Myocyte (in vitro differentiated cells): ENCODE measurements at regions not wholly inside any gene's neighbourhood (a gene's known extent, or its start where the extent isn't known, plus 50 kb on each side); places are given as distances from the start of the nearest gene placed in this dataset.
"Not testable (repeated sequence)": the region's sequence is repeated elsewhere in the genome, so short reads cannot be mapped to it uniquely, and the experiment has no call there.

ENCODE experiments used
- DNase-seq: peaks from one replicate; pipeline ENCODE4 v3.0.0-alpha.2; 2012; ENCODE audit warnings: low read depth

DNA sequence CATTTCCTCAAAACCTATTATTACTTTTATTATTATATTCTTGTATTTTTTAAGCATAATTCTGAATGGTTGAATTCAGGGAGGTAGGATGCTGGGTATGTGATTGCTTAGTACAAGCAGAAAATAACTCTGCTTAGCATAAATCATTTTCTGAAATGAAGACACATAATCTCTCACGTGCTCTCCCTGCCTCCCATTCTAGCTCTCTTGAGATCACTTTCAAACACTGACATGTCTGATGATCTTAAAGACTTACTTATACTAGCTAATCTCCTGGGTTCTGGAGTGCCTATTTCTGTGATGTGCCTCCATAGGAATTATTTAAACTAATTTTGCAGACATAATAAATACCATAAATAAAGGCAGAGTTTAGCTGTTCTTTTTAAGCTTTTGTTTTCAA is 1136.0 kb downstream of the SUCLG1 start:
- DNase-seq = peak; percentile 3

GRCh38 chr2:83320053-83320452 is 1139.0 kb downstream of the SUCLG1 start:
- DNase-seq = no peak

- DNase-seq = no peak
These were observed 1153.2 kb downstream of the SUCLG1 start for GRCh38 chr2:83305758-83306378.

GRCh38 chr2:83291083-83291482 is 1168.0 kb downstream of the SUCLG1 start:
- DNase-seq = no peak

GRCh38 chr2:83282841-83283240 is 1176.2 kb downstream of the SUCLG1 start:
- no peak for DNase-seq

- no peak for DNase-seq
These were observed 1176.9 kb downstream of the SUCLG1 start for GRCh38 chr2:83282043-83282795.

- DNase-seq = no peak
These were observed 1178.7 kb downstream of the SUCLG1 start for GRCh38 chr2:83280391-83280790.

DNA sequence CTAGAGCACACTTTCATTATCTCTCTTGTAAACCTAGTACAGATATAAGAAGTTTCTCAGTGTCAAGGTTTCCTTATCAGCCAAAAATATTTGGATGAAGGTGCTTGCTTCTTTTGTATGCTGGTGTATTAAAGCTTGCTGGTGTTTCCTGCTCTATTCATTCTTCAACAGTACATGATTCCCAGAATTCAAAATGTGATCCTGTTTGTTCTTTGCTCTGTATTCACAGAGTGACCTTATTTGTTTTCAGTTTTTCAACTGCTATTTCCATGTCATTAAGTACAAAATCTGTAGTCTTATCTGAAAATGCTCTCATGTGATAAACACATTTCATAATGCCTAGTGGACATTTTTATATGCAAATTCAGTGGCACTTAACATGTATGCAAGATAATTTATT is 1185.8 kb downstream of the SUCLG1 start:
- DNase-seq = no peak

- DNase-seq = no peak
These were observed 1197.4 kb downstream of the SUCLG1 start for GRCh38 chr2:83261591-83262136.

GRCh38 chr2:83253848-83254247 is 1205.2 kb downstream of the SUCLG1 start:
- no peak for DNase-seq

DNA sequence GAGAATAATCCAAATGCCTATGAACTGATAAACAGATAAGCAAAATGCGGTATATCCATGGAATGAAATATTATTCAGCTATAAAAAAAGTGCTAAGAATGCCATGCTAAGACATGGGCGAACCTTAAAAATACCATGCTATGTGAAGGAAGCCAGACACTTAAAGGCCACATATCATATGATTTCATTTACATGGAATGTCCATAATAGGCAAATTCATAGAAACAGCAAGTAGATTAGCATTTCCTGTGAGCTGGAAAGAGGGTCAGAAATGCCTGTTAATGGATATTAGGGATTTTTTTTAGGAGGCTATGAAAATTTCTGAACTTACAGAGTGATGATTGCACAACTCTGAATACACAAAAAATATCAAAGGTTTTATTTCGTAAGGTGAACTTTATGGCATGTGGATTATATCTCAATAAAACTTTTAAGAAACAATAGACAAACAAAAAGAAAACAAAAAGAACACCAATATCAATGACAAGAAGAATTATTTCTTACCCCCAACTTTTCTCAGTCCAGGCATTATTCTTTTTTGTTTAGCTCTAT is 1207.7 kb downstream of the SUCLG1 start:
- DNase-seq = no peak

- not testable (repeated sequence) for DNase-seq
These were observed 1213.1 kb downstream of the SUCLG1 start for GRCh38 chr2:83245806-83246537.

GRCh38 chr2:83240611-83241010 is 1218.5 kb downstream of the SUCLG1 start:
- no peak for DNase-seq

DNA sequence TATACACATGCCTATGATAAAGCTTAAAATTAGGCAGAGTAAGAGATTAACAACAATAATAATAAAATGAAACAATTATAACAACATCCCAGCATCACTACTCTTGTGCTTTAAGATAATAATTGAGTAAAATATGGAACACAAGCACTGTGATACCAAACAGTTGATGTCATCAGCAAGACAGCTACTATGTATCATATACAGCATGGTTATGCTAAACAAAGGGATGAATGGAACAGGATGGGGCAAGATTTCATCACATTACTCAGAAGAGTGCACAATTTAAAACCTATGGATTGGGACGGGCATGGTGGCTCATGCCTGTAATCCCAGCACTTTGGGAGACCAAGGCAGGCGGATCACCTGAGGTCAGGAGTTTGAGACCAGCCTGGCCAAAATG is 1221.0 kb downstream of the SUCLG1 start:
- DNase-seq = no peak

DNA sequence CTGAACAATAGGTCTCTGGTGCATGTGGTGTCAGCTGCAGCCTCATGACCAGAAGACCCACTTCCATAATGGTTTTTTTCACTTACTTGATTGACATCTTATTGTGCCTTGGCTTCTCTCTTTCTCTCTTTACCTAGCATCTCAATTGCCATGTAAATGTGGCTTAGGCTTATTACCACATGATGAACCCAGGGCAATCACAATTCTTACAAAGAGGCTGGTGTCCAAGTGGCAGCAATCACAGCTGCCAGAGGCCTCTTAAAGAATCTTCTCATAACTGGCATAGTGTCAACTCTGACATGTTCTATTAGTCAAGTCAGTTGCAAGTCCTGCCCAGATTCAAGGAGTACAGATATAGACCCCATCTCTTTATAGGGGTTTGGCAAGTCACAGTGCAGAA is 1224.8 kb downstream of the SUCLG1 start:
- peak; percentile 85 for DNase-seq

GRCh38 chr2:83233781-83234180 is 1225.3 kb downstream of the SUCLG1 start:
- no peak for DNase-seq

- peak; percentile 75 for DNase-seq
These were observed 1225.8 kb downstream of the SUCLG1 start for GRCh38 chr2:83233326-83233725.

DNA sequence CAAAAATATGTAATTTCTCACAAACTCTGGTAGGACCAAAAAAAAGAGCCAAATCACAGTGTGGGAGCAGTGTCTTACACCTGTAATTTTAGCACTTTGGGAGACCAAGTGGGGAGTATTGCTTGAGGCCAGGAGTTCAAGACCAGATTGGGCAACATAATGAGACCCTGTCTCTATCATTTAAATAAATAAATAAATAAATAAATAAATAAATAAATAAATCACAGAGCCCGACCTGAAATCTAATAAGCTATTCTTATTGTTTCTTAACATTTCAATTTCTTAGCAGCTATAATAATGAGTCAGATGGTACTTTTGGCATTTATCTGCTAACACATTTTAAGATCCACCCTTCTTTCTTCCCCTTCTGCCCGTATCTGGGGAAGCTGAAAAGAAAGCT is 1229.6 kb downstream of the SUCLG1 start:
- DNase-seq = no peak

DNA sequence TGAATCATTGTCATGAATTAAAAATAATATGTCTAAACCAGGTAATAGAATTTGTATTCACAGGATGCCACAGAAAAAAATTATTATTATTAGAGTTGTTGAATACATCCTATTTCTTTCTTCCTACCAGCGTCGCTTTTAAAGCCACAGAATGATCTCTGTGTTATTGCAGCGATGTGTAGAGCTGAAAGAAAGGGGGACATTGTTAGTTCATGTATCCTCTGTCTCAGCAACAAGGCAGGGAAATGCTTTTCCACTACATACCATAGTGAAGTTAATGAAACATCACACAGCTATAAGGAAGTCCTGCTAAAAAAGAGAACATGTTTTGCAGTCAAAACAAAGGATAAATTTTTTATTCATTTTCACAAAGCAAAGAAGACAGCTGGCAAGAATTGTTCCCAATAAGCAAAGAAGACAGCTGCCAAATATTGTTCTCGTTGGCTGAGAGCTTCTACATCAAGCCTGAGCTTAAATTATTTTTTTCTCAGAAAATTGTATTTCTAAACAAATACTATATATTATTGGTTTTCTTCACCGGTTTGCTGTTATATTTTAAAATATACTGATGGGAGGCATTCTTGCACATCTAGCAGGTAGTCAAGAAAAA is 1234.4 kb downstream of the SUCLG1 start:
- DNase-seq = peak; percentile 21

- no peak for DNase-seq
These were observed 1237.8 kb downstream of the SUCLG1 start for GRCh38 chr2:83221258-83221657.

DNA sequence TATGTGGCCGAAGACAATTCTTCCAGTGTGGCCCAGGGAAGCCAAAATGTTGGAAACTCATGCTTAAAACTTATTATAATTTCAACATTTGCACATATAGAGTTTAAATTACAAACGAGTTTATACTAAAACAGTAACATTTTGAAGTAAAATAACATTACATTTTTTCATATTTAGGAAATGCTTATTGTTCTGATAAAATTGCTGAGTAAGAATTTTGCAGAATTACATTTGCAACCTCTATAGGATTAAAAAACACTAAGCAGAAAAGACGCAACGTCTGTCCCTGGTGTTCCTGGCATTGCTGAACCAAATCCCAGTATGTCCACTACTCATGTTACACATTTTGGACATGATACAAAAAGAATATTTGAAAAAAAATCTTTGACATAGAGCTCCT is 1241.2 kb downstream of the SUCLG1 start:
- no peak for DNase-seq
